IPS DF 19.7 (cell line): ENCODE measurements at regions not wholly inside any gene's neighbourhood (a gene's known extent, or its start where the extent isn't known, plus 50 kb on each side); places are given as distances from the start of the nearest gene placed in this dataset.

Source experiments
- DNase-seq: peaks from one replicate; pipeline ENCODE4 v3.0.0-alpha.2; 2013; ENCODE audit warnings: low read depth, low spot score

- DNase-seq, result no peak
Observed at GRCh38 chr10:123409426-123409825, 255.2 kb downstream of the BUB3 start.

DNA sequence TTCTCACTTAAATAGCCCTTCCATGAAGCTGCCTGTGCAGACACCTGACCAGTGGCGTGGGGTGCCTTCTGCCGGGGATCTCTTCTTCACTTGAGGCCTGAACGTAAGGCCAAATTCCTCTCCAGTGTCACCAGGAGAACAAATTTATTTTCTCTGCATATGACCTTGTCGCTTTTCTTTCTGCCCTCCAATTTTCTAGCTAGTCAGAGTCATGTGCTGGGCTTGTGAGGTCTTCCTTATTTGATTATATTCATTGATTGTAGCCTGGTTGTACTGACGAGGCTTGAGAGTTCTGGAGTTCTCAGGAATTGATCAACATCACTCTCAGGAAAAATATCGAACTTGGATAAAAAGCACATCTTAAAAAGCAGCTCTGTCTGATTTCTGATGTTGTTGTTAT lies 255.7 kb downstream of the BUB3 start:
- no peak for DNase-seq

GRCh38 chr10:123413353-123413752 lies 252.8 kb upstream of the GPR26 start:
- no peak for DNase-seq

GRCh38 chr10:123415523-123415922 lies 250.6 kb upstream of the GPR26 start:
- DNase-seq, result no peak

GRCh38 chr10:123417414-123417813 lies 248.7 kb upstream of the GPR26 start:
- no peak for DNase-seq

- DNase-seq, result no peak
Observed at GRCh38 chr10:123421461-123421860, 244.7 kb upstream of the GPR26 start.

DNA sequence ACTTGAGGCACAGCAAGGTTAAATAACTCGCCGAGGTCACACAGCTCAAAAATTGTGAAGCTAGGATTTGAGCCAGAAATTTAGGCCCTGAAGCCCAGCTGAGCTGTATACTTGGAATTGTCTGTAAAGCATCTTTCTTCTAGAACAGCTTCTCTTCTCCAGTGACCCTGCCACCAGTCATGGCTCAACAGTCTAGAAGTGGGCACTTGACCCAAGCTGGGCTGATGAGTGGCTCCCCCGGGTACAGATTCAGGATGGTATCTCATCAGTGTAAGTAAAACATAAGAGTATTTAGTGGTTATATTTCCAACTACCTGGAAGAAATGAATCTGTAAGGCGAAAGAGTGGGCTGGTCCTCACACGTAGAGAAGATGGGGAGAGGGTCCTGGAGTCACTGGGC lies 243.9 kb upstream of the GPR26 start:
- DNase-seq, result no peak

DNA sequence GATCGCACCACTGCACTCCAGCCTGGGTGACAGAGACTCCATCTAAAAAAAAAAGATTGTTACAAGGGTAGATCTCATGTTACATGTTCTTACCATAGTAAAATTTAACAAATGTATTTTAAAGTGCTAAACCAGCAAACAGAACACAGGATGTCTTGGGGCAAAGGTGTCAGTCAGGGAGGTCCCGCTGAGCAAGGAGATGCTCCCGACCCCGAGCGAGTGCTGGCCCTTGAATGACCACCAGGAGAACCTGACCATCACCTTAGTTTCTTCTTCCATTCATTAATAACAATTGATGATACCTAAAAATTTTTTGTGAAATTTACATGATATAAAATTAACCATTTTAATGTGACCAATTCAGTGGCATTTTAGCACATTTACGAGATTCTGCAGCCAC lies 241.6 kb upstream of the GPR26 start:
- no peak for DNase-seq

DNA sequence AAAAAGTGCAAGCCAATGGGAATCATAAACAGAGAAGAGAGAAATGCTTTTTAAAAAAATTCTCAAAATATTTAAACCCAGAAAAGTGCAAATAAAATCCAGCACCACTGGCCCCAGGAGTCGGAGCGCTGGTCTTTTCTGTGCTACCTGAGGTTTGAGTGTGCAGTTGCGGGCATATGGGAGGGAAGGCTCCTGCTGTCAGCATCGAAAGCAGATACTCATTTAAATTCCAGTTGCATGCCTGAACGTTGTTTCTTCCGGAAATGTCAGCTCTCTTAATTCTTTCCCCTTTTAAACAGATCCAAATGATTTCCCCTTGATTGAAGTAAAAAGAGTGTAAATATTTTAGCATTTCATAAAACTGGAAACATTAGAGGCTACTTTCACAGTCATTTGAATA lies 240.5 kb upstream of the GPR26 start:
- no peak for DNase-seq

DNA sequence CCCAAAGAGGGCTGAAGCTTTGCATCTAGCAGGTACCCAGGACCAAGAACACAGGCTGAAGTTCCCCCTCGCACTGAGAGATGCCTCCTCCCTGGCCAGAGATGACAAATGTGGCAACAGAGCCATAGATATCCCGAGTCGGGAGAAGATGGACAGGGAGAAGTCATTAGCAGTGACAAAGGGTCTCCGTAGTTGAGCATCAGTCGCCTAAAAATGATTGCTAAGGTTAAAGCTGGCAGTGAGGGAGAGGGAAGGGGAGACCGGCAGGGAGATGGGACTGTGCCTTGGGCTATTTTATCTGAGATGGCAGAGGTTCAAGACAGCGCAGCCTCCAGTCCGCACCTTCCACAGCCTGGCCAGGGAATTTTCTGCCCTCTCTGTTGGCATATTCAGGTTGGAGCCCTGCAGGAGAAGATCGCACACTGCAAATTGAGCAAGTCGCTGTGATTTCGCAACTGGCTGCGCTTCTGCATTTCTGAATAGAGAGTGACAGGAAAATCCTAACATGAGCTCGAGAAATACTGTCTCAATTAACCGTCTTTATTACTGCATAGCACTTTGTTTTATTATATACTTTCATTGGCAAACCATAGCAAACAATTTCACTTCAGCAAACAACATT lies 238.9 kb upstream of the GPR26 start:
- no peak for DNase-seq

GRCh38 chr10:123428391-123428790 lies 237.8 kb upstream of the GPR26 start:
- DNase-seq, result no peak

- DNase-seq, result no peak
Observed at GRCh38 chr10:123429706-123430221, 236.4 kb upstream of the GPR26 start.

DNA sequence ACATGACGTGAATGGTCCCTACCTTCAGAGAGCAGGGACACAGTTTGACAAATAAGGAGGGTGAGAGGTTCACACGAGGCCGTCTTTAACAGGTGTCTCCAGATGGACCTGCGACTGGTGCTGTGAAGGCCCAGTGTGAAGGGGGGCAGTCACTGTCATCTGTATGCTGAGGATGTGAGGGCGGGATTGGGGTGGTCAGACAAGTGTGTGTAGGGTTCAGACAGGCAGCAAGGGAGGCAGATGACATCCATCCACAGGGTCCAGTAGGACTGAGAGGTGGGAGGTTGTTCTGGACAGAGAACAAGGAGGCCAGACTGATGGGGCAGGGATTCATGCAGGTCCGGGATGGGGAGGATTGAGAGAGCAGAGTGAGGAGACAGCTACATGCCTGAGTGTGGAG lies 232.6 kb upstream of the GPR26 start:
- DNase-seq, result no peak

GRCh38 chr10:123434435-123435039 lies 231.6 kb upstream of the GPR26 start:
- DNase-seq, result no peak

DNA sequence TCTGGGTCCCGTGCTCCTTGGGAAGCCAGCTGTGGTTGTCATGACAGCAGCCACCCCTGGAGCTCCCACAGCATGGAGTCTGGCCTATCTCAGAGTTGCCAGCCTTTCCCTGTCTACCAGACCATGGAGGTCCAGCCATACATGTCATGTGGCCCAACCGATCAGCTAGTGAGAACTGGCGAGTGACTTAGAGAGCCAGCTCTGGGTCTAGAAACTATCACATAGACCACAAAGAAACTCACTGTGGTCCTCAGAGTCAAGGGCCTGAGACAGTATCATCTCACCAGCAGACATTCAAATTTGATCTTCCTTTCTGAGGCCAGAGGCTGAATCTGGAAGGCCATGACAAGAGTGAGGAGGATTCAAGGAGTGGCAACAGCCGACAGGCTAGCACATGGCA lies 223.3 kb upstream of the GPR26 start:
- DNase-seq, result no peak

- no peak for DNase-seq
Observed at GRCh38 chr10:123443924-123444323, 222.2 kb upstream of the GPR26 start.

GRCh38 chr10:123445261-123445775 lies 220.8 kb upstream of the GPR26 start:
- no peak for DNase-seq

- DNase-seq, result no peak
Observed at GRCh38 chr10:123446449-123447156, 219.6 kb upstream of the GPR26 start.

DNA sequence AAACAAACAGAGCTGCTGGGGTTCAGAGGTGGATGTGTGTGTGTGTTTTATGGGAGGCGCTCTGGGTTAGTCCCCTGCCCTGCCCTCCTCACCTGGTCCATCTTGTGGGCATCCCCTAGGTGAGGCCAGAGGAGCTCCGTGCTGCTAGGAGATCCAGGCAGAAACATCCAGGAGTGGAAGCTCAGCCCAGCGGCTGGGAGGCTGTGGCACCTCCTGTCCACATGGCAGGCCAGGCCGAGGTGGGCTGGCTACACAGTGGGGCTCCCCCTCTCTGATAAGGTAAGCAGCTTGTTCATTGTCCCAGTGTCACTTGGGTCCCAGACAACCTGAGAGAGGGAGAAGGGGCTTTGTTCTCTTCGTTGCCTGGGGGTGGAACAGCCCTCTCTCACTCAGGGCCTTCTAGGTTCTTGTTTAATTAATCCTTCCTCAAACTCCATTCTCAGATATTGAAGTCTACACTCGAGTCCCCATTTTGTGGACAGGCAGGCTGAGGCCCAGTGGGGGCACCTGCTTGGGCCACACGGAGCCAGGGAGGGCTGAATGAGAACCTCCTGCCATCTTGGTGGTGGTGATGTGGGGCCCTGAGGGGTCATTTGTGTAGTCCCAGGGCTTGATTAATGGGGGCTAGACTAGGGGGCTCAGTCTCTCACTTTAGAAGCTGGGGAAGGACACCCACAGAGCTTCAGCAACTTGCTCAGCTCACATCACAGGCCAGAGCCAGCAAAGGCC lies 216.8 kb upstream of the GPR26 start:
- DNase-seq, result no peak

- no peak for DNase-seq
Observed at GRCh38 chr10:123450956-123451605, 215.1 kb upstream of the GPR26 start.

- DNase-seq, result no peak
Observed at GRCh38 chr10:123451618-123452245, 214.4 kb upstream of the GPR26 start.
